ENCODE measurements at regions not wholly inside any gene's neighbourhood (a gene's known extent, or its start where the extent isn't known, plus 50 kb on each side); places are given as distances from the start of the nearest gene placed in this dataset.
A peak's percentile ranks its signal among the peaks of the same experiment; 100 is the strongest.

DNA sequence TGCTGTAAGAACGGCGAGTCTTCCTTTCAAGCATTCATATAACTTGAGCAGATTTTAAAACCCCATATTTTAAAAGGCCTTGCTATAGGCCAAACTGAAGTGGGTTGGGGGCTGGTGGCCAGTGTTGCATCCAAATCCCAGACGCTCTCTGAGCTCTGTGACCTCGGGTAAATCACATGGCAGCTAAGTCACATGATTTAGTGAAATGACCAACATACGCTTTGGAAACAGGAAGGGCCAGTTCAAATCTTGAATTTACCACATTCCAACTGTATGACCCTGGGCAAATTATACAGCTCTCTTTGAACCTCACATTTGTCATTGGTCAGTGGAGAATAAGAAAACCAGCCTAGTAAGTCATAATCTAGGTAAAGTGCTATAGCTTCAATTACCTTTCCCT, 519.3 kb downstream of the HAPSTR1 start (continued):
- TF ChIP-seq, protein P1, sequence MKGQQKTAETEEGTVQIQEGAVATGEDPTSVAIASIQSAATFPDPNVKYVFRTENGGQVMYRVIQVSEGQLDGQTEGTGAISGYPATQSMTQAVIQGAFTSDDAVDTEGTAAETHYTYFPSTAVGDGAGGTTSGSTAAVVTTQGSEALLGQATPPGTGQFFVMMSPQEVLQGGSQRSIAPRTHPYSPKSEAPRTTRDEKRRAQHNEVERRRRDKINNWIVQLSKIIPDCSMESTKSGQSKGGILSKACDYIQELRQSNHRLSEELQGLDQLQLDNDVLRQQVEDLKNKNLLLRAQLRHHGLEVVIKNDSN (CRISPR knock-in tag; IDR thresholded peaks at IDR 0.05), result peak; percentile 57
- TF ChIP-seq PRPF4 (IDR thresholded peaks at IDR 0.05; ENCODE audit: insufficient read depth, low read depth, low read length, poor library complexity, severe bottlenecking), result no peak
- peak; percentile 12; the same call in 1 of the 2 replicates for TF ChIP-seq FOSL1 (tag; conservative IDR thresholded peaks at IDR 0.05)
- no peak for TF ChIP-seq XRCC4 (IDR thresholded peaks at IDR 0.05; ENCODE audit: extremely low read depth, insufficient read depth, insufficient read length)
- TF ChIP-seq ETV5 (CRISPR knock-in tag; IDR thresholded peaks at IDR 0.05; ENCODE audit: low read depth), result no peak
- TF ChIP-seq CAMTA2 (CRISPR knock-in tag; conservative IDR thresholded peaks at IDR 0.05), result no peak
- peak; percentile 67 for TF ChIP-seq L3MBTL2 (IDR thresholded peaks at IDR 0.05)
- TF ChIP-seq SREBF1 (IDR thresholded peaks at IDR 0.05; ENCODE audit: borderline replicate concordance, low read depth, low read length), result no peak
- peak in 1 of 2 experiments; percentile 42; a peak in 1 of 4 replicates for TF ChIP-seq FOXK2 (conservative IDR thresholded peaks at IDR 0.05 in 1 of 2, IDR thresholded peaks at IDR 0.05 in 1 of 2; ENCODE audit: low read depth in 2 of 2)

DNA sequence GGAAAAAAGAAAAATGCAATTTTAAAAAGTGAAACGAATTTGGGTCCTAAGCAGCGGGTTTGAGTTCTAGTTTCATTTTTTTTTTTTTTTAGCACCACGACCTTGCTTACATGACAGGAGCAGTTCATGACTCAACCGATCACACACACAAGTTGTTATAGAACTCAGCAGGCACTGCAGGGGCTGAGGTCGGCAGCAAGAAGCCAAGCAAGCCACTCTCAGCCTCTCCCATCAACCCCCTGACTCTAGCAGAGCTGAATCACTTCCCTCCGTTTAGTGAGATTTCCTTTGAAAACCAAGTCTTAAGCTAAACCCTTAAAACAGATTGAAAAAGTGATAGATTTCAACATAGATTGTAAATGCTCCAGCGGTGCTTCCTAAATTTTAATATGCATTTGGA, 520.8 kb downstream of the HAPSTR1 start:
- no peak for ATAC-seq
- in situ Hi-C loops (cut with MboI), result no loop called here

More for the DNA sequence above, 520.8 kb downstream of the HAPSTR1 start:
- H3K79me2 ChIP-seq (ENCODE audit: control insufficient read depth, insufficient read depth, low read length), result no peaks in the 10 kb centered on the region
- POLR2A ChIA-PET, result interaction anchor here (3.1 kb wide), 1 partner anchor 13 kb away, joined by 15 read pairs; no protein-coding TSS in a partner anchor
- H3K27ac ChIP-seq (ENCODE audit: extremely low read depth, low read depth, low read length), result no peak overlapping the region
- H3K9ac ChIP-seq (ENCODE audit: insufficient read depth in 1 of 2, low read depth in 2 of 2, low read length in 2 of 2), result no peak overlapping the region
- DNase-seq (ENCODE audit: extremely low read depth in 1 of 4, low spot score in 3 of 4), result no peak
- intact Hi-C loops (cut with micrococcal nuclease), result no loop called here
- 8% methylated on average over 7 of the region's 7 CpGs for WGBS (ENCODE audit: insufficient coverage, low coverage, missing lambda C conversion rate)
- CTCF ChIA-PET (ENCODE audit: low intra/inter-chr PET ratio), result no interaction called here
- TF ChIP-seq ZNF584 (CRISPR knock-in tag; IDR thresholded peaks at IDR 0.05; ENCODE audit: low read depth) (no peak), HNRNPK (IDR thresholded peaks at IDR 0.05; ENCODE audit: low read depth, low read length, poor library complexity, severe bottlenecking) (no peak), PTRF (tag; IDR thresholded peaks at IDR 0.05) (no peak), ZFP36 (IDR thresholded peaks at IDR 0.05; ENCODE audit: low read depth, low read length, partially characterized antibody) (no peak)
- TF ChIP-seq, protein P1 (CRISPR knock-in tag; IDR thresholded peaks at IDR 0.05), result no peak
- TF ChIP-seq, protein P2, sequence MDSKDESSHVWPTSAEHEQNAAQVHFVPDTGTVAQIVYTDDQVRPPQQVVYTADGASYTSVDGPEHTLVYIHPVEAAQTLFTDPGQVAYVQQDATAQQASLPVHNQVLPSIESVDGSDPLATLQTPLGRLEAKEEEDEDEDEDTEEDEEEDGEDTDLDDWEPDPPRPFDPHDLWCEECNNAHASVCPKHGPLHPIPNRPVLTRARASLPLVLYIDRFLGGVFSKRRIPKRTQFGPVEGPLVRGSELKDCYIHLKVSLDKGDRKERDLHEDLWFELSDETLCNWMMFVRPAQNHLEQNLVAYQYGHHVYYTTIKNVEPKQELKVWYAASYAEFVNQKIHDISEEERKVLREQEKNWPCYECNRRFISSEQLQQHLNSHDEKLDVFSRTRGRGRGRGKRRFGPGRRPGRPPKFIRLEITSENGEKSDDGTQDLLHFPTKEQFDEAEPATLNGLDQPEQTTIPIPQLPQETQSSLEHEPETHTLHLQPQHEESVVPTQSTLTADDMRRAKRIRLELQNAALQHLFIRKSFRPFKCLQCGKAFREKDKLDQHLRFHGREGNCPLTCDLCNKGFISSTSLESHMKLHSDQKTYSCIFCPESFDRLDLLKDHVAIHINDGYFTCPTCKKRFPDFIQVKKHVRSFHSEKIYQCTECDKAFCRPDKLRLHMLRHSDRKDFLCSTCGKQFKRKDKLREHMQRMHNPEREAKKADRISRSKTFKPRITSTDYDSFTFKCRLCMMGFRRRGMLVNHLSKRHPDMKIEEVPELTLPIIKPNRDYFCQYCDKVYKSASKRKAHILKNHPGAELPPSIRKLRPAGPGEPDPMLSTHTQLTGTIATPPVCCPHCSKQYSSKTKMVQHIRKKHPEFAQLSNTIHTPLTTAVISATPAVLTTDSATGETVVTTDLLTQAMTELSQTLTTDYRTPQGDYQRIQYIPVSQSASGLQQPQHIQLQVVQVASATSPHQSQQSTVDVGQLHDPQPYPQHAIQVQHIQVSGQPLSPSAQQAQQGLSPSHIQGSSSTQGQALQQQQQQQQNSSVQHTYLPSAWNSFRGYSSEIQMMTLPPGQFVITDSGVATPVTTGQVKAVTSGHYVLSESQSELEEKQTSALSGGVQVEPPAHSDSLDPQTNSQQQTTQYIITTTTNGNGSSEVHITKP (IDR thresholded peaks at IDR 0.05; ENCODE audit: partially characterized antibody), result no peak
- no peak for FAIRE-seq
- H3K27me3 ChIP-seq (ENCODE audit: control insufficient read depth in 2 of 2, insufficient read depth in 2 of 2, low read length in 2 of 2), result no peaks in the 10 kb centered on the region
- H3K9me1 ChIP-seq (ENCODE audit: control insufficient read depth, insufficient read depth, low read length), result no peaks in the 10 kb centered on the region
- H3K9me3 ChIP-seq (replicated peaks; ENCODE audit: control insufficient read depth, insufficient read depth, low read depth, low read length), result no peaks in the 10 kb centered on the region; the same call in 1 of the 2 replicates
- H2AFZ ChIP-seq (ENCODE audit: low read depth, low read length), result no peak overlapping the region
- no peaks in the 10 kb centered on the region for H3K36me3 ChIP-seq (ENCODE audit: control insufficient read depth, insufficient read depth, low read length)
- no TSS peak for BruUV-seq (replicated peaks)
- no peak overlapping the region for H3K4me3 ChIP-seq
- no peaks in the 10 kb centered on the region for H3K4me1 ChIP-seq (replicated peaks in 1 of 2; ENCODE audit: control insufficient read depth in 2 of 2, insufficient read depth in 2 of 2, low read length in 2 of 2)
- H3K4me2 ChIP-seq (ENCODE audit: insufficient read depth, low read length), result no peak overlapping the region
- no peaks in the 10 kb centered on the region for H4K20me1 ChIP-seq (replicated peaks; ENCODE audit: control insufficient read depth, insufficient read depth, low read length)
